Adrenal gland (tissue), 9 donors: ENCODE measurements at regions not wholly inside any gene's neighbourhood (a gene's known extent, or its start where the extent isn't known, plus 50 kb on each side); places are given as distances from the start of the nearest gene placed in this dataset.
A peak's percentile ranks its signal among the peaks of the same experiment; 100 is the strongest.

Source experiments
- DNase-seq, 7 donors: peaks; one replicate each; pipeline ENCODE4 v3.0.0-alpha.2; 2019 to 2020
- H3K27ac ChIP-seq, 5 donors: fragments of 200-600 bp; sonication (generic) in 4 of 5; 1 replicate in 3 of 5; 2 replicates in 2 of 5; pipeline versions ENCODE4 v1.5.1 to v1.8.0; 2016 to 2020; ENCODE audit warnings: mild to moderate bottlenecking in 1 of 5
- H3K27me3 ChIP-seq: fragments of 200-600 bp; 2 replicates; pipeline ENCODE4 v1.8.0; 2021
- H3K36me3 ChIP-seq, 2 donors: fragments of 200-600 bp; replicated peaks in 1 of 2; 1 replicate in 1 of 2; 2 replicates in 1 of 2; pipeline versions ENCODE4 v1.5.1 to v1.8.0; 2018 to 2022
- H3K4me1 ChIP-seq, 2 donors: fragments of 200-600 bp; replicated peaks in 1 of 2; 1 replicate in 1 of 2; 2 replicates in 1 of 2; pipeline versions ENCODE4 v1.5.1 to v1.8.0; 2018 to 2021
- H3K4me3 ChIP-seq, 4 donors: fragments of 200-600 bp; sonication (generic) in 3 of 4; one replicate each; pipeline ENCODE4 v1.5.1; 2016 to 2018
- H3K9me3 ChIP-seq, 3 donors: fragments of 200-600 bp; sonication (generic) in 1 of 3; replicated peaks in 1 of 3; 1 replicate in 2 of 3; 2 replicates in 1 of 3; pipeline versions ENCODE4 v1.5.1 to v1.8.0; 2016 to 2021
- POLR2A ChIP-seq, 2 donors: fragments of 450-650 bp; IDR thresholded peaks; one replicate each; pipeline ENCODE4 v1.6.1; 2017; ENCODE audit warnings: antibody characterized with exemption in 2 of 2, mild to moderate bottlenecking in 2 of 2, moderate library complexity in 1 of 2
- WGBS, 4 donors: extraction: QIAGEN DNeasy Blood & Tissue Kit in 2 of 4; methylation state at CpG; one replicate each; pipeline versions ENCODE4 v1.1.5 to v1.1.7; 2013 to 2017; 5-methylcytosine and 5-hydroxymethylcytosine counted together
- intact Hi-C, 2 donors: fragments of 100-400 bp; cut with DNase I; formaldehyde crosslinking; loops; one replicate each; pipeline versions ENCODE4 v1.14.1 to v1.15.0; 2022 to 2023
- TF ChIP-seq, protein P1 (sequence below), 6 experiments: fragments of 450-650 bp in 4 of 6; fragments of 200-600 bp in 2 of 6; sonication (generic) in 1 of 6; IDR thresholded peaks; 1 replicate in 5 of 6; 2 replicates in 1 of 6; pipeline versions ENCODE4 v1.5.1 to v1.8.0; 2016 to 2021; ENCODE audit warnings: antibody characterized with exemption in 6 of 6, mild to moderate bottlenecking in 2 of 6, moderate library complexity in 1 of 6
- donor health status: healthy with polysubstance abuse.
- donor health status: Bipolar disorder and iron deficiency.
- donor health status: DM: yes; HTN: yes; CAD: no.
- donor health status: DM: no; HTN: no; CAD: no.
- donor health status: DM: no; HTN: no; CAD: no.

DNA sequence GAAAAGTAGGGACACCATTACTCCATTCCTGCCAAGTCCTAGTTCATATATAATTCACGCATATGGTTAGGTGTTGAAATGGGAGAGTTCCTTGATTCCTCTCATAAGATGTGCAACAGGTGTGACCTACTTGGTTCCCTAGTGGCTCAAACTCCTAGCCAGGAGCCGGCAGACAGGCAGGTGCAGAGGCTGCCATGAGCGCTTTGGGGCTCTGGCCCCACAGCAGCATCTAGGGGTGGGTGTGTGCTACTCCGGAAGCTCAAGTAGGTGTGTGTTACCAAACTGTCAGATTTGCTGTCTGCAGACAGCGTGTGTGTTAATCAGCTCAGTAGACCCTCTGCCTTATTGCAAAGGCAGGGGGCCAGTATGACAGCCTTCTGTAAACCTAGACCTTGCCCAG is 1652.4 kb upstream of the ACO1 start:
- Histone ChIP-seq H3K36me3 (no peaks in the 10 kb centered on the region), H3K9me3 (no peaks in the 10 kb centered on the region), H3K4me3 (no peak overlapping the region), H3K27ac (no peak overlapping the region), H3K4me1 (no peaks in the 10 kb centered on the region), H3K27me3 (no peaks in the 10 kb centered on the region)
- DNase-seq: no peak
- TF ChIP-seq, protein P1, sequence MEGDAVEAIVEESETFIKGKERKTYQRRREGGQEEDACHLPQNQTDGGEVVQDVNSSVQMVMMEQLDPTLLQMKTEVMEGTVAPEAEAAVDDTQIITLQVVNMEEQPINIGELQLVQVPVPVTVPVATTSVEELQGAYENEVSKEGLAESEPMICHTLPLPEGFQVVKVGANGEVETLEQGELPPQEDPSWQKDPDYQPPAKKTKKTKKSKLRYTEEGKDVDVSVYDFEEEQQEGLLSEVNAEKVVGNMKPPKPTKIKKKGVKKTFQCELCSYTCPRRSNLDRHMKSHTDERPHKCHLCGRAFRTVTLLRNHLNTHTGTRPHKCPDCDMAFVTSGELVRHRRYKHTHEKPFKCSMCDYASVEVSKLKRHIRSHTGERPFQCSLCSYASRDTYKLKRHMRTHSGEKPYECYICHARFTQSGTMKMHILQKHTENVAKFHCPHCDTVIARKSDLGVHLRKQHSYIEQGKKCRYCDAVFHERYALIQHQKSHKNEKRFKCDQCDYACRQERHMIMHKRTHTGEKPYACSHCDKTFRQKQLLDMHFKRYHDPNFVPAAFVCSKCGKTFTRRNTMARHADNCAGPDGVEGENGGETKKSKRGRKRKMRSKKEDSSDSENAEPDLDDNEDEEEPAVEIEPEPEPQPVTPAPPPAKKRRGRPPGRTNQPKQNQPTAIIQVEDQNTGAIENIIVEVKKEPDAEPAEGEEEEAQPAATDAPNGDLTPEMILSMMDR (IDR thresholded peaks at IDR 0.05): no peak
- TF ChIP-seq POLR2A (IDR thresholded peaks at IDR 0.05): no peak
- 82 to 92% (median 89%) methylated on average over 5 of the region's 5 CpGs for WGBS, 4 donors
- intact Hi-C loops: no loop called here

DNA sequence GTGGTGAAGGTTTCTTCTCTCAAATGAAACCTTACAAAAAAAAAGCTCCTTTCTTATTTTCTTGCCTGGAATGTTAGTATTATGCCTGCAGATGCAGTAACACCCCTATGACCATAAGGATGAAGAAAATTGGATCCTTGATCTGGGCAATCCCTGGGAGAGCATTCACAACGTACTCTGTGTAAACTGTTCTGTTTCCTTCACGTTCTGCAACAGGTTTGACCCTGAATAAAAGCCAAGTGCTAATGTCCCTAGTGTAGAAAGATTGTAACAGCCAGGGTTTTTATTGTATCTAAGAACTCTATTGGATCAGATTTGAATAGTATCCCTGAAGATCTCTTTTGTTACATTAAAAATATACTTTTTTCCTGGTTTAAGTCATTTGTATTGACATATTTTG is 1639.6 kb upstream of the ACO1 start:
- Histone ChIP-seq H3K36me3 (no peaks in the 10 kb centered on the region), H3K4me3 (no peak overlapping the region), H3K27ac (no peak overlapping the region), H3K9me3 (no peaks in the 10 kb centered on the region), H3K4me1 (no peaks in the 10 kb centered on the region), H3K27me3 (no peaks in the 10 kb centered on the region)
- no peak for DNase-seq
- TF ChIP-seq, protein P1 (IDR thresholded peaks at IDR 0.05): no peak
- no peak for TF ChIP-seq POLR2A (IDR thresholded peaks at IDR 0.05)
- intact Hi-C loops: no loop called here
- 44 to 58% (median 51%) methylated on average over 2 of the region's 2 CpGs for WGBS, 4 donors

DNA sequence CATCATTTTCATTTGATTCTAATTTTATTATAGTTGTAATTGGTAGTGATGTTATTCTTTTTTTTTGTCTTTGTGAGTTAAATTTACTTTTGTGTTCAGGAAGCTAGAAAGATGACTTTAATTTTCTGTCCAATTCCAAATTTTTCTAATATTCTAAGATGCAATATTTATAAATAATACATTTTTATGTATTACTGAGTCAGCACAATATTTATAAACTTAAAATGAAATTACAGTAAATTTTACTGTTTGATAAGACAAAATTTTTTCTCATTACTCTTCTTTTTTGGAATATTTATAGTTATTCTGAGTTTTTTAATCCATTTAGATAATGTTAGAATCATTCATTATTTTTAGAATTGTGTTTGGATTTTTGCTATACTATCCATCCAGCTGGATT is 1637.9 kb upstream of the ACO1 start:
- no peak for TF ChIP-seq POLR2A (IDR thresholded peaks at IDR 0.05)
- TF ChIP-seq, protein P1 (IDR thresholded peaks at IDR 0.05): no peak
- Histone ChIP-seq H3K4me3 (peak overlapping the region in 1 of 4 donors; percentile 3), H3K27ac (no peak overlapping the region), H3K27me3 (no peaks in the 10 kb centered on the region), H3K4me1 (no peaks in the 10 kb centered on the region), H3K36me3 (no peaks in the 10 kb centered on the region), H3K9me3 (no peaks in the 10 kb centered on the region)
- intact Hi-C loops: no loop called here
- no peak for DNase-seq

DNA sequence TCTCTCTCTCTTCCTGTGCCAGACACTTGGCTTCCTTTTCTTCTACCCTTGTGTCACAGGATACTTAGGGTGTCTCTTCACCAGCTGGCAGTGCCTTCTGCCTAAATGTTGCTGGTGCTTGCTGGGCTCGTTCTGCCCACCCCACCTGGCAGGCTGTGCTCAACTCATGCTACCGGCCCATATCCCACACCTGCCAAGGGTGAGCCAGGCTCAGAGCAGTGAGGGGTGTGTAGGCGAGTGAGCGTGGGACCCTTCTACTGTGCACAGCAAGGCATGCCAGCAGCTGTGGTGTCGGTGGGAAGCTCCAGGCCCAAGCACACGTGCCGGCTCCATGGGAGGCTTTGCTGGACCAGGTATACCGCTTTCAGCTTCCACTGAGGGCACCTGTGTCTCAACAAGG is 1626.7 kb upstream of the ACO1 start:
- Histone ChIP-seq H3K27me3 (no peaks in the 10 kb centered on the region), H3K4me3 (no peak overlapping the region), H3K4me1 (no peaks in the 10 kb centered on the region), H3K9me3 (no peaks in the 10 kb centered on the region), H3K27ac (no peak overlapping the region), H3K36me3 (no peaks in the 10 kb centered on the region)
- TF ChIP-seq, protein P1 (IDR thresholded peaks at IDR 0.05): no peak
- no peak for TF ChIP-seq POLR2A (IDR thresholded peaks at IDR 0.05)
- no peak for DNase-seq
- WGBS, 4 donors: 78 to 85% (median 82%) methylated on average over 3 to 8 of the region's 8 CpGs
- intact Hi-C loops: no loop called here
